ENCODE measurements at regions not wholly inside any gene's neighbourhood (a gene's known extent, or its start where the extent isn't known, plus 50 kb on each side); places are given as distances from the start of the nearest gene placed in this dataset.
"Not testable (repeated sequence)": the region's sequence is repeated elsewhere in the genome, so short reads cannot be mapped to it uniquely, and the experiment has no call there.

GRCh38 chr1:196160066-196160795 lies 448.0 kb downstream of the KCNT2 start:
- Histone ChIP-seq H3K36me3 (ENCODE audit: control insufficient read depth, insufficient read depth, low read length) (no peaks in the 10 kb centered on the region), H3K27me3 (replicated peaks; ENCODE audit: control insufficient read depth, insufficient read depth, low read length, poor library complexity, severe bottlenecking) (no peaks in the 10 kb centered on the region), H3K9me3 (ENCODE audit: control insufficient read depth, low read length) (no peaks in the 10 kb centered on the region), H3K4me1 (ENCODE audit: control insufficient read depth, insufficient read depth, low read length, poor library complexity, severe bottlenecking) (no peaks in the 10 kb centered on the region), H3K4me3 (ENCODE audit: insufficient read depth, low read depth, low read length, poor library complexity, severe bottlenecking) (no peak overlapping the region), H3K27ac (ENCODE audit: insufficient read depth, low read length, poor library complexity, severe bottlenecking) (no peak overlapping the region)
- DNase-seq = no peak

GRCh38 chr1:196155586-196155985 lies 452.7 kb downstream of the KCNT2 start:
- Histone ChIP-seq H3K36me3 (ENCODE audit: control insufficient read depth, insufficient read depth, low read length) (no peaks in the 10 kb centered on the region), H3K9me3 (ENCODE audit: control insufficient read depth, low read length) (no peaks in the 10 kb centered on the region), H3K4me3 (ENCODE audit: insufficient read depth, low read depth, low read length, poor library complexity, severe bottlenecking) (no peak overlapping the region), H3K27ac (ENCODE audit: insufficient read depth, low read length, poor library complexity, severe bottlenecking) (no peak overlapping the region), H3K27me3 (replicated peaks; ENCODE audit: control insufficient read depth, insufficient read depth, low read length, poor library complexity, severe bottlenecking) (no peaks in the 10 kb centered on the region), H3K4me1 (ENCODE audit: control insufficient read depth, insufficient read depth, low read length, poor library complexity, severe bottlenecking) (no peaks in the 10 kb centered on the region)
- DNase-seq = no peak

- no peak overlapping the region for H3K4me3 ChIP-seq (ENCODE audit: insufficient read depth, low read depth, low read length, poor library complexity, severe bottlenecking)
- H3K36me3 ChIP-seq (ENCODE audit: control insufficient read depth, insufficient read depth, low read length) = no peaks in the 10 kb centered on the region
- no peak overlapping the region for H3K27ac ChIP-seq (ENCODE audit: insufficient read depth, low read length, poor library complexity, severe bottlenecking)
- no peaks in the 10 kb centered on the region for H3K4me1 ChIP-seq (ENCODE audit: control insufficient read depth, insufficient read depth, low read length, poor library complexity, severe bottlenecking)
- DNase-seq = no peak
- no peaks in the 10 kb centered on the region for H3K27me3 ChIP-seq (replicated peaks; ENCODE audit: control insufficient read depth, insufficient read depth, low read length, poor library complexity, severe bottlenecking)
- no peaks in the 10 kb centered on the region for H3K9me3 ChIP-seq (ENCODE audit: control insufficient read depth, low read length)
These were observed 455.3 kb downstream of the KCNT2 start for GRCh38 chr1:196152975-196153374.

GRCh38 chr1:196152086-196152485 lies 456.2 kb downstream of the KCNT2 start:
- no peak for DNase-seq
- Histone ChIP-seq H3K4me1 (ENCODE audit: control insufficient read depth, insufficient read depth, low read length, poor library complexity, severe bottlenecking) (no peaks in the 10 kb centered on the region), H3K4me3 (ENCODE audit: insufficient read depth, low read depth, low read length, poor library complexity, severe bottlenecking) (no peak overlapping the region), H3K27me3 (replicated peaks; ENCODE audit: control insufficient read depth, insufficient read depth, low read length, poor library complexity, severe bottlenecking) (no peaks in the 10 kb centered on the region), H3K27ac (ENCODE audit: insufficient read depth, low read length, poor library complexity, severe bottlenecking) (no peak overlapping the region), H3K36me3 (ENCODE audit: control insufficient read depth, insufficient read depth, low read length) (no peaks in the 10 kb centered on the region), H3K9me3 (ENCODE audit: control insufficient read depth, low read length) (no peaks in the 10 kb centered on the region)

- no peaks in the 10 kb centered on the region for H3K4me1 ChIP-seq (ENCODE audit: control insufficient read depth, insufficient read depth, low read length, poor library complexity, severe bottlenecking)
- no peaks in the 10 kb centered on the region for H3K36me3 ChIP-seq (ENCODE audit: control insufficient read depth, insufficient read depth, low read length)
- H3K9me3 ChIP-seq (ENCODE audit: control insufficient read depth, low read length) = no peaks in the 10 kb centered on the region
- no peaks in the 10 kb centered on the region for H3K27me3 ChIP-seq (replicated peaks; ENCODE audit: control insufficient read depth, insufficient read depth, low read length, poor library complexity, severe bottlenecking)
- DNase-seq = no peak
- H3K4me3 ChIP-seq (ENCODE audit: insufficient read depth, low read depth, low read length, poor library complexity, severe bottlenecking) = no peak overlapping the region
- H3K27ac ChIP-seq (ENCODE audit: insufficient read depth, low read length, poor library complexity, severe bottlenecking) = no peak overlapping the region
These were observed 459.8 kb downstream of the KCNT2 start for GRCh38 chr1:196148367-196148970.

GRCh38 chr1:196147530-196147929 lies 460.7 kb downstream of the KCNT2 start:
- Histone ChIP-seq H3K27me3 (replicated peaks; ENCODE audit: control insufficient read depth, insufficient read depth, low read length, poor library complexity, severe bottlenecking) (no peaks in the 10 kb centered on the region), H3K36me3 (ENCODE audit: control insufficient read depth, insufficient read depth, low read length) (no peaks in the 10 kb centered on the region), H3K4me3 (ENCODE audit: insufficient read depth, low read depth, low read length, poor library complexity, severe bottlenecking) (no peak overlapping the region), H3K27ac (ENCODE audit: insufficient read depth, low read length, poor library complexity, severe bottlenecking) (no peak overlapping the region), H3K9me3 (ENCODE audit: control insufficient read depth, low read length) (no peaks in the 10 kb centered on the region), H3K4me1 (ENCODE audit: control insufficient read depth, insufficient read depth, low read length, poor library complexity, severe bottlenecking) (no peaks in the 10 kb centered on the region)
- DNase-seq = no peak

- H3K9me3 ChIP-seq (ENCODE audit: control insufficient read depth, low read length); H3K4me1 ChIP-seq (ENCODE audit: control insufficient read depth, insufficient read depth, low read length, poor library complexity, severe bottlenecking); H3K36me3 ChIP-seq (ENCODE audit: control insufficient read depth, insufficient read depth, low read length); H3K27ac ChIP-seq (ENCODE audit: insufficient read depth, low read length, poor library complexity, severe bottlenecking); DNase-seq; H3K27me3 ChIP-seq (replicated peaks; ENCODE audit: control insufficient read depth, insufficient read depth, low read length, poor library complexity, severe bottlenecking); H3K4me3 ChIP-seq (ENCODE audit: insufficient read depth, low read depth, low read length, poor library complexity, severe bottlenecking): not testable (repeated sequence)
These were observed 463.1 kb downstream of the KCNT2 start for GRCh38 chr1:196145151-196145550.

- no peak overlapping the region for H3K27ac ChIP-seq (ENCODE audit: insufficient read depth, low read length, poor library complexity, severe bottlenecking)
- no peaks in the 10 kb centered on the region for H3K9me3 ChIP-seq (ENCODE audit: control insufficient read depth, low read length)
- no peaks in the 10 kb centered on the region for H3K36me3 ChIP-seq (ENCODE audit: control insufficient read depth, insufficient read depth, low read length)
- no peak for DNase-seq
- no peaks in the 10 kb centered on the region for H3K4me1 ChIP-seq (ENCODE audit: control insufficient read depth, insufficient read depth, low read length, poor library complexity, severe bottlenecking)
- H3K27me3 ChIP-seq (replicated peaks; ENCODE audit: control insufficient read depth, insufficient read depth, low read length, poor library complexity, severe bottlenecking) = no peaks in the 10 kb centered on the region
- no peak overlapping the region for H3K4me3 ChIP-seq (ENCODE audit: insufficient read depth, low read depth, low read length, poor library complexity, severe bottlenecking)
These were observed 463.7 kb downstream of the KCNT2 start for GRCh38 chr1:196144588-196144987.

- Histone ChIP-seq H3K27ac (ENCODE audit: insufficient read depth, low read length, poor library complexity, severe bottlenecking) (no peak overlapping the region), H3K9me3 (ENCODE audit: control insufficient read depth, low read length) (no peaks in the 10 kb centered on the region), H3K27me3 (replicated peaks; ENCODE audit: control insufficient read depth, insufficient read depth, low read length, poor library complexity, severe bottlenecking) (no peaks in the 10 kb centered on the region), H3K4me3 (ENCODE audit: insufficient read depth, low read depth, low read length, poor library complexity, severe bottlenecking) (no peak overlapping the region), H3K36me3 (ENCODE audit: control insufficient read depth, insufficient read depth, low read length) (no peaks in the 10 kb centered on the region), H3K4me1 (ENCODE audit: control insufficient read depth, insufficient read depth, low read length, poor library complexity, severe bottlenecking) (no peaks in the 10 kb centered on the region)
- DNase-seq = no peak
These were observed 464.5 kb downstream of the KCNT2 start for GRCh38 chr1:196143602-196144342.

GRCh38 chr1:196142111-196142640 lies 466.1 kb downstream of the KCNT2 start:
- H3K4me3 ChIP-seq (ENCODE audit: insufficient read depth, low read depth, low read length, poor library complexity, severe bottlenecking) = no peak overlapping the region
- no peak overlapping the region for H3K27ac ChIP-seq (ENCODE audit: insufficient read depth, low read length, poor library complexity, severe bottlenecking)
- no peaks in the 10 kb centered on the region for H3K36me3 ChIP-seq (ENCODE audit: control insufficient read depth, insufficient read depth, low read length)
- DNase-seq = no peak
- no peaks in the 10 kb centered on the region for H3K4me1 ChIP-seq (ENCODE audit: control insufficient read depth, insufficient read depth, low read length, poor library complexity, severe bottlenecking)
- no peaks in the 10 kb centered on the region for H3K9me3 ChIP-seq (ENCODE audit: control insufficient read depth, low read length)
- no peaks in the 10 kb centered on the region for H3K27me3 ChIP-seq (replicated peaks; ENCODE audit: control insufficient read depth, insufficient read depth, low read length, poor library complexity, severe bottlenecking)
